GM21526 (cell line): ENCODE measurements at regions not wholly inside any gene's neighbourhood (a gene's known extent, or its start where the extent isn't known, plus 50 kb on each side); places are given as distances from the start of the nearest gene placed in this dataset.
"Not testable (repeated sequence)": the region's sequence is repeated elsewhere in the genome, so short reads cannot be mapped to it uniquely, and the experiment has no call there.

Experiments
- ATAC-seq: cut with Tn5 transposase; IDR thresholded peaks from one replicate; pipeline ENCODE4 v1.9.1; 2021; ENCODE audit warnings: moderate library complexity; ENCODE audit not compliant: unreplicated experiment, low FRiP score

GRCh38 chr1:55774446-55774845, 559.3 kb upstream of the USP24 start:
- ATAC-seq: no peak

GRCh38 chr1:55773211-55773940, 558.2 kb upstream of the USP24 start:
- no peak for ATAC-seq

- ATAC-seq: no peak
Measured at GRCh38 chr1:55768327-55768952, 553.3 kb upstream of the USP24 start.

GRCh38 chr1:55767171-55767570, 552.0 kb upstream of the USP24 start:
- ATAC-seq: no peak

GRCh38 chr1:55765505-55765904, 550.3 kb upstream of the USP24 start:
- not testable (repeated sequence) for ATAC-seq

GRCh38 chr1:55751776-55752175, 536.6 kb upstream of the USP24 start:
- ATAC-seq: no peak

GRCh38 chr1:55750628-55750995, 535.4 kb upstream of the USP24 start:
- no peak for ATAC-seq

GRCh38 chr1:55749975-55750627, 534.9 kb upstream of the USP24 start:
- no peak for ATAC-seq

GRCh38 chr1:55747408-55747841, 532.3 kb upstream of the USP24 start:
- no peak for ATAC-seq

GRCh38 chr1:55746710-55747109, 531.5 kb upstream of the USP24 start:
- no peak for ATAC-seq

- ATAC-seq: no peak
Measured at GRCh38 chr1:55741516-55741915, 526.4 kb upstream of the USP24 start.

- no peak for ATAC-seq
Measured at GRCh38 chr1:55735106-55735505, 519.9 kb upstream of the USP24 start.

- no peak for ATAC-seq
Measured at GRCh38 chr1:55726994-55727393, 511.8 kb upstream of the USP24 start.

GRCh38 chr1:55725378-55725777, 510.2 kb upstream of the USP24 start:
- no peak for ATAC-seq

GRCh38 chr1:55724551-55725325, 509.6 kb upstream of the USP24 start:
- ATAC-seq: no peak

- no peak for ATAC-seq
Measured at GRCh38 chr1:55723001-55723400, 507.8 kb upstream of the USP24 start.

- ATAC-seq: no peak
Measured at GRCh38 chr1:55720261-55720660, 505.1 kb upstream of the USP24 start.

GRCh38 chr1:55718758-55719671, 503.9 kb upstream of the USP24 start:
- ATAC-seq: no peak

- ATAC-seq: no peak
Measured at GRCh38 chr1:55717111-55717510, 501.9 kb upstream of the USP24 start.

- no peak for ATAC-seq
Measured at GRCh38 chr1:55716610-55717009, 501.4 kb upstream of the USP24 start.
